Activated CD8-positive, alpha-beta memory T cell treated with anti-CD3 and anti-CD28 coated beads, Interleukin-2, amount 10 ng/mL, durations not matched to agents 7 days and 5 days (primary cell): ENCODE measurements at regions not wholly inside any gene's neighbourhood (a gene's known extent, or its start where the extent isn't known, plus 50 kb on each side); places are given as distances from the start of the nearest gene placed in this dataset.

Experiments used
- ATAC-seq: fragments of 150-1000 bp; cut with Tn5 transposase; one replicate; pipeline ENCODE4 v1.10.0; 2021; ENCODE audit warnings: moderate library complexity
- CTCF ChIA-PET: fragments of 350-600 bp; sonication (Branson Sonifier 250); formaldehyde crosslinking; loops from one replicate; lab custom pipeline; 2021; ENCODE audit warnings: antibody characterized with exemption; lab: Charles Lee
- DNase-seq: peaks from one replicate; pipeline ENCODE4 v3.0.0-alpha.2; 2020
- H3K27ac Mint-ChIP-seq: one replicate; pipeline ENCODE4 v1.8.0; 2021; ENCODE audit warnings: mild to moderate bottlenecking, mixed read lengths
- H3K27me3 Mint-ChIP-seq: one replicate; pipeline ENCODE4 v1.8.0; 2021; ENCODE audit warnings: mixed read lengths
- H3K36me3 Mint-ChIP-seq: one replicate; pipeline ENCODE4 v1.8.0; 2021; ENCODE audit warnings: mild to moderate bottlenecking, mixed read lengths
- H3K4me1 Mint-ChIP-seq: one replicate; pipeline ENCODE4 v1.8.0; 2021; ENCODE audit warnings: mixed read lengths
- H3K4me3 Mint-ChIP-seq: one replicate; pipeline ENCODE4 v1.8.0; 2021; ENCODE audit warnings: mild to moderate bottlenecking, moderate library complexity, mixed read lengths
- H3K9me3 Mint-ChIP-seq: one replicate; pipeline ENCODE4 v1.8.0; 2022; ENCODE audit warnings: low read depth, mixed read lengths

- Mint-ChIP-seq H3K36me3 (no peaks in the 10 kb centered on the region), H3K9me3 (peaks cover 5% of the 10 kb centered on the region), H3K4me1 (no peaks in the 10 kb centered on the region), H3K27me3 (peaks cover 23% of the 10 kb centered on the region), H3K27ac (no peak overlapping the region), H3K4me3 (no peak overlapping the region)
- CTCF ChIA-PET: no interaction called here
- ATAC-seq (no peak), DNase-seq (no peak)
Observed at GRCh38 chr1:38376577-38376976, 330.0 kb upstream of the POU3F1 start.

GRCh38 chr1:38375035-38375434, 328.4 kb upstream of the POU3F1 start:
- H3K9me3 Mint-ChIP-seq: peaks cover 5% of the 10 kb centered on the region
- ATAC-seq (no peak), DNase-seq (no peak)
- no peaks in the 10 kb centered on the region for H3K36me3 Mint-ChIP-seq
- no peak overlapping the region for H3K27ac Mint-ChIP-seq
- H3K4me3 Mint-ChIP-seq: no peak overlapping the region
- peaks cover 29% of the 10 kb centered on the region for H3K27me3 Mint-ChIP-seq
- H3K4me1 Mint-ChIP-seq: no peaks in the 10 kb centered on the region
- CTCF ChIA-PET: no interaction called here

GRCh38 chr1:38371505-38371844, 324.9 kb upstream of the POU3F1 start:
- no peaks in the 10 kb centered on the region for H3K36me3 Mint-ChIP-seq
- DNase-seq: no peak
- no peak for ATAC-seq
- H3K4me1 Mint-ChIP-seq: no peaks in the 10 kb centered on the region
- H3K4me3 Mint-ChIP-seq: no peak overlapping the region
- H3K27ac Mint-ChIP-seq: no peak overlapping the region
- peaks cover 5% of the 10 kb centered on the region for H3K9me3 Mint-ChIP-seq
- H3K27me3 Mint-ChIP-seq: peaks cover 54% of the 10 kb centered on the region
- CTCF ChIA-PET: no interaction called here

- H3K27me3 Mint-ChIP-seq: peaks cover 51% of the 10 kb centered on the region
- DNase-seq: no peak
- no peak for ATAC-seq
- no peaks in the 10 kb centered on the region for H3K36me3 Mint-ChIP-seq
- no peak overlapping the region for H3K27ac Mint-ChIP-seq
- H3K9me3 Mint-ChIP-seq: peaks cover 5% of the 10 kb centered on the region
- H3K4me1 Mint-ChIP-seq: no peaks in the 10 kb centered on the region
- CTCF ChIA-PET: no interaction called here
- no peak overlapping the region for H3K4me3 Mint-ChIP-seq
Observed at GRCh38 chr1:38370716-38371504, 324.3 kb upstream of the POU3F1 start.

- H3K9me3 Mint-ChIP-seq: no peaks in the 10 kb centered on the region
- ATAC-seq (no peak), DNase-seq (no peak)
- no peak overlapping the region for H3K4me3 Mint-ChIP-seq
- CTCF ChIA-PET: no interaction called here
- no peaks in the 10 kb centered on the region for H3K36me3 Mint-ChIP-seq
- H3K27ac Mint-ChIP-seq: no peak overlapping the region
- H3K27me3 Mint-ChIP-seq: peaks cover 51% of the 10 kb centered on the region
- no peaks in the 10 kb centered on the region for H3K4me1 Mint-ChIP-seq
Observed at GRCh38 chr1:38365242-38365641, 318.6 kb upstream of the POU3F1 start.

- Mint-ChIP-seq H3K4me1 (no peaks in the 10 kb centered on the region), H3K9me3 (no peaks in the 10 kb centered on the region), H3K4me3 (no peak overlapping the region), H3K27me3 (peaks cover 25% of the 10 kb centered on the region), H3K27ac (no peak overlapping the region), H3K36me3 (no peaks in the 10 kb centered on the region)
- no peak for ATAC-seq
- CTCF ChIA-PET: no interaction called here
- no peak for DNase-seq
Observed at GRCh38 chr1:38361566-38361965, 315.0 kb upstream of the POU3F1 start.

- H3K27ac Mint-ChIP-seq: no peak overlapping the region
- H3K36me3 Mint-ChIP-seq: no peaks in the 10 kb centered on the region
- no peaks in the 10 kb centered on the region for H3K4me1 Mint-ChIP-seq
- no peak overlapping the region for H3K4me3 Mint-ChIP-seq
- ATAC-seq: no peak
- peaks cover 24% of the 10 kb centered on the region for H3K27me3 Mint-ChIP-seq
- H3K9me3 Mint-ChIP-seq: no peaks in the 10 kb centered on the region
- no peak for DNase-seq
- CTCF ChIA-PET: no interaction called here
Observed at GRCh38 chr1:38360807-38361206, 314.2 kb upstream of the POU3F1 start.

GRCh38 chr1:38353956-38354355, 307.4 kb upstream of the POU3F1 start:
- Mint-ChIP-seq H3K36me3 (no peaks in the 10 kb centered on the region), H3K27ac (no peak overlapping the region), H3K27me3 (peaks cover 12% of the 10 kb centered on the region), H3K4me3 (no peak overlapping the region), H3K4me1 (no peaks in the 10 kb centered on the region), H3K9me3 (no peaks in the 10 kb centered on the region)
- DNase-seq: no peak
- no peak for ATAC-seq
- CTCF ChIA-PET: no interaction called here

- CTCF ChIA-PET: no interaction called here
- no peak for ATAC-seq
- Mint-ChIP-seq H3K9me3 (no peaks in the 10 kb centered on the region), H3K36me3 (no peaks in the 10 kb centered on the region), H3K4me1 (no peaks in the 10 kb centered on the region), H3K27ac (no peak overlapping the region), H3K27me3 (peaks cover 21% of the 10 kb centered on the region), H3K4me3 (no peak overlapping the region)
- DNase-seq: no peak
Observed at GRCh38 chr1:38352869-38353268, 306.3 kb upstream of the POU3F1 start.

GRCh38 chr1:38347446-38348175, 301.0 kb upstream of the POU3F1 start:
- CTCF ChIA-PET: no interaction called here
- ATAC-seq (no peak), DNase-seq (no peak)
- Mint-ChIP-seq H3K4me1 (no peaks in the 10 kb centered on the region), H3K4me3 (no peak overlapping the region), H3K9me3 (no peaks in the 10 kb centered on the region), H3K27ac (no peak overlapping the region), H3K36me3 (no peaks in the 10 kb centered on the region), H3K27me3 (peaks cover 21% of the 10 kb centered on the region)

GRCh38 chr1:38344716-38345115, 298.1 kb upstream of the POU3F1 start:
- Mint-ChIP-seq H3K27ac (no peak overlapping the region), H3K9me3 (no peaks in the 10 kb centered on the region), H3K36me3 (no peaks in the 10 kb centered on the region), H3K4me3 (no peak overlapping the region), H3K27me3 (peaks cover 17% of the 10 kb centered on the region), H3K4me1 (no peaks in the 10 kb centered on the region)
- CTCF ChIA-PET: no interaction called here
- ATAC-seq: no peak
- no peak for DNase-seq

GRCh38 chr1:38341694-38342093, 295.1 kb upstream of the POU3F1 start:
- Mint-ChIP-seq H3K4me3 (no peak overlapping the region), H3K36me3 (no peaks in the 10 kb centered on the region), H3K27me3 (peaks cover 18% of the 10 kb centered on the region), H3K9me3 (no peaks in the 10 kb centered on the region), H3K4me1 (no peaks in the 10 kb centered on the region), H3K27ac (no peak overlapping the region)
- no peak for ATAC-seq
- CTCF ChIA-PET: interaction anchor here (1.4 kb wide), 1 partner anchor 10 kb away, joined by 3 read pairs; no protein-coding TSS in a partner anchor
- DNase-seq: no peak

- no peaks in the 10 kb centered on the region for H3K4me1 Mint-ChIP-seq
- H3K27ac Mint-ChIP-seq: no peak overlapping the region
- H3K36me3 Mint-ChIP-seq: no peaks in the 10 kb centered on the region
- ATAC-seq (no peak), DNase-seq (no peak)
- H3K9me3 Mint-ChIP-seq: no peaks in the 10 kb centered on the region
- H3K27me3 Mint-ChIP-seq: peaks cover 18% of the 10 kb centered on the region
- CTCF ChIA-PET: no interaction called here
- H3K4me3 Mint-ChIP-seq: no peak overlapping the region
Observed at GRCh38 chr1:38340409-38340808, 293.8 kb upstream of the POU3F1 start.

GRCh38 chr1:38337711-38338110, 291.1 kb upstream of the POU3F1 start:
- Mint-ChIP-seq H3K27me3 (peaks cover 20% of the 10 kb centered on the region), H3K36me3 (no peaks in the 10 kb centered on the region), H3K4me1 (peaks cover 5% of the 10 kb centered on the region), H3K4me3 (no peak overlapping the region), H3K9me3 (no peaks in the 10 kb centered on the region), H3K27ac (no peak overlapping the region)
- ATAC-seq (no peak), DNase-seq (no peak)
- CTCF ChIA-PET: no interaction called here
